SKM-1 treated with dmso at 0.1 percent for 144 hours (cell line): ENCODE measurements at regions not wholly inside any gene's neighbourhood (a gene's known extent, or its start where the extent isn't known, plus 50 kb on each side); places are given as distances from the start of the nearest gene placed in this dataset.

Experiments
- DNase-seq: peaks from one replicate; lab custom pipeline; 2025; ENCODE audit not compliant: unreplicated experiment; lab: John Stamatoyannopoulos, UW

- DNase-seq = no peak
Observed at GRCh38 chr5:107325866-107326265, 344.9 kb downstream of the EFNA5 start.

- DNase-seq = no peak
Observed at GRCh38 chr5:107324809-107325208, 345.9 kb downstream of the EFNA5 start.

- no peak for DNase-seq
Observed at GRCh38 chr5:107324071-107324470, 346.7 kb downstream of the EFNA5 start.

- no peak for DNase-seq
Observed at GRCh38 chr5:107323536-107323935, 347.2 kb downstream of the EFNA5 start.

GRCh38 chr5:107322936-107323335 is 347.8 kb downstream of the EFNA5 start:
- DNase-seq = no peak

- no peak for DNase-seq
Observed at GRCh38 chr5:107321906-107322305, 348.8 kb downstream of the EFNA5 start.

GRCh38 chr5:107320846-107321245 is 349.9 kb downstream of the EFNA5 start:
- DNase-seq = no peak

- DNase-seq = no peak
Observed at GRCh38 chr5:107320376-107320775, 350.4 kb downstream of the EFNA5 start.

GRCh38 chr5:107319901-107320300 is 350.8 kb downstream of the EFNA5 start:
- no peak for DNase-seq

- no peak for DNase-seq
Observed at GRCh38 chr5:107314330-107314729, 356.4 kb downstream of the EFNA5 start.

GRCh38 chr5:107313921-107314320 is 356.8 kb downstream of the EFNA5 start:
- no peak for DNase-seq

- no peak for DNase-seq
Observed at GRCh38 chr5:107313098-107313497, 357.6 kb downstream of the EFNA5 start.

- no peak for DNase-seq
Observed at GRCh38 chr5:107310181-107310580, 360.6 kb downstream of the EFNA5 start.

GRCh38 chr5:107306594-107306993 is 364.1 kb downstream of the EFNA5 start:
- no peak for DNase-seq

- no peak for DNase-seq
Observed at GRCh38 chr5:107306002-107306401, 364.7 kb downstream of the EFNA5 start.

- no peak for DNase-seq
Observed at GRCh38 chr5:107304684-107305083, 366.1 kb downstream of the EFNA5 start.

GRCh38 chr5:107303171-107303968 is 367.4 kb downstream of the EFNA5 start:
- no peak for DNase-seq

GRCh38 chr5:107302441-107302840 is 368.3 kb downstream of the EFNA5 start:
- DNase-seq = no peak

- no peak for DNase-seq
Observed at GRCh38 chr5:107301999-107302398, 368.7 kb downstream of the EFNA5 start.

GRCh38 chr5:107300721-107301327 is 369.9 kb downstream of the EFNA5 start:
- no peak for DNase-seq

- DNase-seq = no peak
Observed at GRCh38 chr5:107296572-107296971, 374.2 kb downstream of the EFNA5 start.

- no peak for DNase-seq
Observed at GRCh38 chr5:107295914-107296313, 374.8 kb downstream of the EFNA5 start.

GRCh38 chr5:107294669-107295068 is 376.1 kb downstream of the EFNA5 start:
- DNase-seq = no peak
